ENCODE measurements at regions not wholly inside any gene's neighbourhood (a gene's known extent, or its start where the extent isn't known, plus 50 kb on each side); places are given as distances from the start of the nearest gene placed in this dataset.

GRCh38 chrX:101993335-101993734 is 61.5 kb upstream of the ZMAT1 start:
- Mint-ChIP-seq H3K36me3 (ENCODE audit: low read depth) (no peaks in the 10 kb centered on the region), H3K4me3 (ENCODE audit: unreplicated experiment) (no peak overlapping the region), H3K27me3 (ENCODE audit: low read depth) (no peaks in the 10 kb centered on the region), H3K4me1 (ENCODE audit: low read depth) (no peaks in the 10 kb centered on the region), H3K27ac (ENCODE audit: unreplicated experiment) (no peak overlapping the region), H3K9me3 (ENCODE audit: low read depth) (peaks cover 13% of the 10 kb centered on the region)
- DNase-seq (ENCODE audit: low spot score) = no peak
- no peak for TF ChIP-seq CTCF (IDR thresholded peaks at IDR 0.05)

- no peak overlapping the region for H3K27ac Mint-ChIP-seq (ENCODE audit: unreplicated experiment)
- DNase-seq (ENCODE audit: low spot score) = no peak
- H3K9me3 Mint-ChIP-seq (ENCODE audit: low read depth) = peaks cover 12% of the 10 kb centered on the region
Observed at GRCh38 chrX:101986586-101986985, 54.8 kb upstream of the ZMAT1 start.

More at GRCh38 chrX:101986586-101986985, 54.8 kb upstream of the ZMAT1 start:
- no peaks in the 10 kb centered on the region for H3K36me3 Mint-ChIP-seq (ENCODE audit: low read depth)
- H3K4me3 Mint-ChIP-seq (ENCODE audit: unreplicated experiment) = no peak overlapping the region
- H3K27me3 Mint-ChIP-seq (ENCODE audit: low read depth) = no peaks in the 10 kb centered on the region
- no peak for TF ChIP-seq CTCF (IDR thresholded peaks at IDR 0.05)
- H3K4me1 Mint-ChIP-seq (ENCODE audit: low read depth) = peaks cover 4% of the 10 kb centered on the region

All from chondrocyte (in vitro differentiated cells).